Gastroesophageal sphincter (tissue), 4 donors: ENCODE measurements at regions not wholly inside any gene's neighbourhood (a gene's known extent, or its start where the extent isn't known, plus 50 kb on each side); places are given as distances from the start of the nearest gene placed in this dataset.
"Not testable (repeated sequence)": the region's sequence is repeated elsewhere in the genome, so short reads cannot be mapped to it uniquely, and the experiment has no call there.

Experiments used
- ATAC-seq: fragments of 150-250 bp; one replicate; pipeline ENCODE4 v1.9.1; 2016; ENCODE audit warnings: mild to moderate bottlenecking, moderate library complexity
- H3K27ac ChIP-seq, 4 donors: fragments of 200-600 bp; sonication (generic) in 3 of 4; 1 replicate in 3 of 4; 2 replicates in 1 of 4; pipeline ENCODE4 v1.5.1; 2016 to 2019
- H3K27me3 ChIP-seq: fragments of 200-600 bp; sonication (generic); one replicate; pipeline ENCODE4 v1.5.1; 2019
- H3K36me3 ChIP-seq, 2 donors: fragments of 200-600 bp; sonication (generic); one replicate each; pipeline ENCODE4 v1.5.1; 2019; ENCODE audit warnings: control low read depth in 1 of 2
- H3K4me1 ChIP-seq, 3 donors: fragments of 200-600 bp; sonication (generic); 1 replicate in 2 of 3; 2 replicates in 1 of 3; pipeline ENCODE4 v1.5.1; 2016 to 2019; ENCODE audit warnings: control low read depth in 2 of 3
- H3K4me3 ChIP-seq, 2 donors: fragments of 200-600 bp; sonication (generic); one replicate each; pipeline ENCODE4 v1.5.1; 2019; ENCODE audit warnings: mild to moderate bottlenecking in 1 of 2, moderate library complexity in 1 of 2
- H3K9me3 ChIP-seq, 3 donors: fragments of 200-600 bp; sonication (generic); one replicate each; pipeline ENCODE4 v1.5.1; 2017 to 2019; ENCODE audit warnings: control low read depth in 2 of 3
- CTCF ChIP-seq, 4 experiments: fragments of 200-600 bp in 2 of 4; fragments of 450-650 bp in 2 of 4; sonication (generic) in 1 of 4; IDR thresholded peaks; one replicate each; pipeline ENCODE4 v1.5.1; 2017 to 2019; ENCODE audit warnings: antibody characterized with exemption in 4 of 4, mild to moderate bottlenecking in 2 of 4, moderate library complexity in 2 of 4
- EP300 ChIP-seq: sonication (generic); formaldehyde crosslinking; IDR thresholded peaks from one replicate; pipeline ENCODE4 v1.6.1; 2017; ENCODE audit warnings: antibody characterized with exemption, mild to moderate bottlenecking
- POLR2A ChIP-seq, 2 donors: fragments of 450-650 bp; IDR thresholded peaks; one replicate each; pipeline ENCODE4 v1.6.1; 2017; ENCODE audit warnings: antibody characterized with exemption in 2 of 2, mild to moderate bottlenecking in 2 of 2, moderate library complexity in 1 of 2
- POLR2AphosphoS5 ChIP-seq: sonication (generic); formaldehyde crosslinking; IDR thresholded peaks from one replicate; pipeline ENCODE4 v1.6.1; 2017; ENCODE audit warnings: antibody characterized with exemption
- WGBS, 2 donors: methylation state at CpG; one replicate each; pipeline ENCODE4 v1.1.5; 2018; ENCODE audit warnings: low coverage in 1 of 2; 5-methylcytosine and 5-hydroxymethylcytosine counted together

DNA sequence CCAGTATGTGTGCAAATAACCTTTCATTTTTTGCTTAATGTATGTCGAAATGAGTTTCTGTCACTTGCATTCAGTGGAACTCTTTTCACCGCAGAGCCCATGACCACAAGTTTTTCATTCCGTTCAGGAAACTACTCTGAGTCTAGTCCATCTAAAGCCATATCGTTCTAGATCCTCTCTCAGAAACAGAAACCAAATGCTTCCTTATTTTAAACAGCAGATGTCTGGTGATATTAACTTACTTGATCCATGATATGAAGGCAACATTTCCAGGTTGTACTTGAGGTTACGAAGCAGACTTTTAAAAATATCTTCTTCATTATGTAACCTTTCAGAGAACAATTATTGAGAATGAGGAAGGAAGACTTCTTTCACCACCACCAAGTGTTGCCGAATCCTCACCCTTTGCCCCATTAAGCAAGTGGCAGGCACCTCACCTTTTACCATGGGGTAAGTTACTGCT lies 72.4 kb upstream of the GNAQ start:
- no peaks in the 10 kb centered on the region for H3K27me3 ChIP-seq
- H3K36me3 ChIP-seq: no peaks in the 10 kb centered on the region
- peak; percentile 46 for ATAC-seq
- no peaks in the 10 kb centered on the region for H3K4me1 ChIP-seq
- WGBS, 2 donors: 75 to 88% methylated on average over 6 of the region's 6 CpGs
- peaks cover 0 to 4% (median 0%) of the 10 kb centered on the region in 3 donors for H3K9me3 ChIP-seq
- no peak overlapping the region for H3K27ac ChIP-seq
- TF ChIP-seq EP300 (no peak), CTCF (IDR thresholded peaks at IDR 0.05) (no peak), POLR2A (IDR thresholded peaks at IDR 0.05) (no peak), POLR2AphosphoS5 (no peak)
- no peak overlapping the region for H3K4me3 ChIP-seq

DNA sequence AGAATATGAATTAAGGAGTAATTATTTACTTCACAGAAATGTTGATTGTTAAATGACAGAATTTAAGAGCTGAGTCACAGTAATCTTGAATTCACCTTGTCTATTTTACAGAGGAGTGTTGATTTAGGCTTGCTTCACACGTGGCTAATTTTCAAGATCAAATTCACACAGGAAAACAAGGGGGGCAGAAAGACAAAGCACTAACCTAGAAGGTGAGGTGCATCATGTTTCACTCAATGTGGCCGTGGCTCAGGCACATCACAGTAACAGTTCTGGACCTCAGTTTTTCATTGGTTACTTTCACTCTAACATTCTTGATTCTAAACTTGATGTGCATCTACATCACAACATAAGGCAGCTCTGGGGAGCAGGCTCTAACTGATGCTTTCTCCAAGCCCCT lies 69.6 kb upstream of the GNAQ start:
- no peaks in the 10 kb centered on the region for H3K27me3 ChIP-seq
- H3K4me3 ChIP-seq: no peak overlapping the region
- no peak overlapping the region for H3K27ac ChIP-seq
- no peak for ATAC-seq
- no peaks in the 10 kb centered on the region for H3K4me1 ChIP-seq
- no peaks in the 10 kb centered on the region for H3K36me3 ChIP-seq
- H3K9me3 ChIP-seq: peaks cover 0 to 4% (median 0%) of the 10 kb centered on the region in 3 donors
- no peak for TF ChIP-seq POLR2AphosphoS5
- TF ChIP-seq POLR2A (IDR thresholded peaks at IDR 0.05): no peak
- no peak for TF ChIP-seq EP300
- TF ChIP-seq CTCF (IDR thresholded peaks at IDR 0.05): no peak
- WGBS, 2 donors: 27 to 55% methylated on average over 2 of the region's 2 CpGs

DNA sequence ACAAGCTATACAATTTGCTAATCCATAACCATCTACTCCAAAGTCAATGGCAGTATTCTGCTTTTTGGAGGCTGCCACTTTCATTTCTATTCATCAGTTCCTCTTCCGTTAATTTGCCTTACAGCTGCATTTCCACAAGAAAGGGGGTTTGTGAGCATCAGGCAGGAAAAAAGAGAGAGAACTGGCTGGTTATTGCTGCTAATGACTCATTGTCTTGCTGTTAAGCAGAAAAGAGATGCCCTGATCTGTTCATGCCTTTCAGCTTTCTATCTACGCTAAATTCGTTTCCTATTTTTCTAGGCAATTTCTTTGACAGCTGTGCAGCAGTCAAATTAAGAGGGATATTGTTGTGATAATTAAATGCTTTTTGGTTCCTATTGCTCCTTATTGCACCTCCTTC lies 65.9 kb upstream of the GNAQ start:
- Histone ChIP-seq H3K36me3 (no peaks in the 10 kb centered on the region), H3K27me3 (no peaks in the 10 kb centered on the region), H3K4me1 (no peaks in the 10 kb centered on the region), H3K4me3 (no peak overlapping the region), H3K9me3 (peaks cover 0 to 4% (median 0%) of the 10 kb centered on the region in 3 donors), H3K27ac (no peak overlapping the region)
- WGBS, 2 donors: 39 to 54% methylated on average over 3 of the region's 3 CpGs
- TF ChIP-seq POLR2A (IDR thresholded peaks at IDR 0.05) (no peak), EP300 (no peak), CTCF (IDR thresholded peaks at IDR 0.05) (no peak), POLR2AphosphoS5 (no peak)
- ATAC-seq: no peak

GRCh38 chr9:78091731-78092130 lies 60.1 kb upstream of the GNAQ start:
- Histone ChIP-seq H3K36me3 (no peaks in the 10 kb centered on the region), H3K4me1 (no peaks in the 10 kb centered on the region), H3K4me3 (no peak overlapping the region), H3K27ac (no peak overlapping the region), H3K27me3 (no peaks in the 10 kb centered on the region), H3K9me3 (peaks cover 0 to 3% (median 0%) of the 10 kb centered on the region in 3 donors)
- ATAC-seq: no peak
- TF ChIP-seq EP300: no peak
- TF ChIP-seq POLR2AphosphoS5: no peak
- 93 to 98% methylated on average over 6 to 7 of the region's 9 CpGs for WGBS, 2 donors

GRCh38 chr9:78089111-78089510 lies 57.5 kb upstream of the GNAQ start:
- H3K27me3 ChIP-seq: no peaks in the 10 kb centered on the region
- 60 to 88% methylated on average over 3 of the region's 3 CpGs for WGBS, 2 donors

DNA sequence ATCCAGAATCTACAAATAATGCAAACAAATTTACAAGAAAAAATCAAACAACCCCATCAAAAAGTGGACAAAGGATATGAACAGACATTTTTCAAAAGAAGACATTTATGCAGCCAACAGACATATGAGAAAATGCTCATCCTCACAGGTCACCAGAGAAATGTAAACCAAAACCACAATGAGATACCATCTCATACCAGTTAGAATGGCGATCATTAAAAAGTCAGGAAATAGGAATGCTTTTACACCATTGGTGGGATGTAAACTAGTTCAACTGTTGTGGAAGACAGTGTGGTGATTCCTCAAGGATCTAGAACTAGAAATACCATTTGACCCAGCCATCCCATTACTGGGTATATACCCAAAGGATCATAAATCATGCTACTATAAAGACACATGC lies 56.6 kb upstream of the GNAQ start:
- 92 to 100% methylated on average over 1 of the region's 1 CpG for WGBS, 2 donors
- H3K27ac ChIP-seq: not testable (repeated sequence)

More at GRCh38 chr9:78089111-78089510, 57.5 kb upstream of the GNAQ start:
- no peak for TF ChIP-seq POLR2A (IDR thresholded peaks at IDR 0.05)
- TF ChIP-seq EP300: no peak
- no peak for TF ChIP-seq POLR2AphosphoS5
- H3K4me3 ChIP-seq: no peak overlapping the region
- H3K36me3 ChIP-seq: no peaks in the 10 kb centered on the region
- ATAC-seq: no peak
- no peak overlapping the region for H3K27ac ChIP-seq
- peaks cover 0 to 3% (median 0%) of the 10 kb centered on the region in 3 donors for H3K9me3 ChIP-seq
- no peaks in the 10 kb centered on the region for H3K4me1 ChIP-seq

More for the DNA sequence above, 56.6 kb upstream of the GNAQ start:
- H3K4me3 ChIP-seq, H3K36me3 ChIP-seq, ATAC-seq, H3K9me3 ChIP-seq, H3K4me1 ChIP-seq, H3K27me3 ChIP-seq: not testable (repeated sequence)
